OCI-LY1 (cell line): ENCODE measurements at regions not wholly inside any gene's neighbourhood (a gene's known extent, or its start where the extent isn't known, plus 50 kb on each side); places are given as distances from the start of the nearest gene placed in this dataset.

Experiments
- H2AFZ ChIP-seq: fragments of 200-600 bp; sonication (generic), shearing (Covaris generic); 2 replicates; pipeline ENCODE4 v1.6.0; 2014; ENCODE audit warnings: antibody characterized with exemption, mild to moderate bottlenecking, low read length
- H3F3A ChIP-seq: fragments of 200-600 bp; sonication (generic), shearing (Covaris generic); 2 replicates; pipeline ENCODE4 v1.6.0; 2014; ENCODE audit warnings: mild to moderate bottlenecking, antibody characterized with exemption, low read length, moderate library complexity; ENCODE audit not compliant: insufficient read depth
- H3K27ac ChIP-seq: fragments of 200-600 bp; sonication (generic); 2 replicates; pipeline ENCODE4 v1.5.1; 2014; ENCODE audit warnings: low read length, mixed run types, mild to moderate bottlenecking, low read depth; ENCODE audit not compliant: poor library complexity, severe bottlenecking
- H3K27me3 ChIP-seq: fragments of 200-600 bp; sonication (generic); 2 replicates; pipeline ENCODE4 v1.6.0; 2014; ENCODE audit warnings: antibody characterized with exemption, mild to moderate bottlenecking, low read length, moderate library complexity; ENCODE audit not compliant: insufficient read depth
- H3K36me3 ChIP-seq: fragments of 200-600 bp; sonication (generic); 2 replicates; pipeline ENCODE4 v1.6.1; 2014; ENCODE audit warnings: mild to moderate bottlenecking, antibody characterized with exemption, low read length, moderate library complexity, mixed read lengths; ENCODE audit not compliant: insufficient read depth
- H3K4me1 ChIP-seq: fragments of 200-600 bp; sonication (generic); 2 replicates; pipeline ENCODE4 v1.5.1; 2014; ENCODE audit warnings: mild to moderate bottlenecking, low read length, moderate library complexity; ENCODE audit not compliant: insufficient read depth, severe bottlenecking
- H3K4me2 ChIP-seq: fragments of 200-600 bp; sonication (generic), shearing (Covaris generic); 2 replicates; pipeline ENCODE4 v1.6.1; 2014; ENCODE audit warnings: low read length
- H3K4me3 ChIP-seq: fragments of 200-600 bp; sonication (generic); 2 replicates; pipeline ENCODE4 v1.5.1; 2014; ENCODE audit warnings: low read length, low read depth, mild to moderate bottlenecking, mixed read lengths; ENCODE audit not compliant: poor library complexity, severe bottlenecking
- H3K79me2 ChIP-seq: fragments of 200-600 bp; shearing (Covaris generic); 2 replicates; pipeline ENCODE4 v1.6.1; 2016; ENCODE audit warnings: mixed run types, low read length, mixed read lengths; ENCODE audit not compliant: insufficient read depth
- H3K9ac ChIP-seq: fragments of 200-600 bp; sonication (generic), shearing (Covaris generic); 2 replicates; pipeline ENCODE4 v1.6.1; 2014; ENCODE audit warnings: mild to moderate bottlenecking, low read length, mixed read lengths
- H3K9me2 ChIP-seq: fragments of 200-600 bp; sonication (generic), shearing (Covaris generic); 2 replicates; pipeline ENCODE4 v1.6.1; 2014; ENCODE audit warnings: low read depth, mild to moderate bottlenecking, low read length, mixed read lengths
- H3K9me3 ChIP-seq: fragments of 200-600 bp; shearing (Covaris generic); 2 replicates; pipeline ENCODE4 v1.6.1; 2014; ENCODE audit warnings: low read length, mixed read lengths
- H4K20me1 ChIP-seq: fragments of 200-600 bp; sonication (generic), shearing (Covaris generic); 2 replicates; pipeline ENCODE4 v1.6.0; 2016; ENCODE audit warnings: mild to moderate bottlenecking, low read length; ENCODE audit not compliant: insufficient read depth
- CTCF ChIP-seq: fragments of 200-600 bp; sonication (generic), shearing (Covaris generic); IDR thresholded peaks from 2 replicates; pipeline ENCODE4 v1.5.1; 2017; ENCODE audit warnings: mild to moderate bottlenecking, antibody characterized with exemption, low read length, moderate library complexity, mixed read lengths
- EZH2 ChIP-seq: fragments of 200-600 bp; sonication (generic), shearing (Covaris generic); IDR thresholded peaks from 2 replicates; pipeline ENCODE4 v1.8.0; 2017; ENCODE audit warnings: borderline replicate concordance, mixed run types, mild to moderate bottlenecking, antibody characterized with exemption, low read length, moderate library complexity, mixed read lengths

GRCh38 chr16:6495486-6496210 is 837.0 kb upstream of the RBFOX1 start:
- no peaks in the 10 kb centered on the region; the same call in 1 of the 2 replicates for H3K27me3 ChIP-seq
- H3K4me1 ChIP-seq = no peaks in the 10 kb centered on the region
- no peaks in the 10 kb centered on the region for H4K20me1 ChIP-seq
- no peaks in the 10 kb centered on the region for H3K9me3 ChIP-seq
- no peaks in the 10 kb centered on the region for H3F3A ChIP-seq
- H3K9me2 ChIP-seq = no peaks in the 10 kb centered on the region
- H3K4me3 ChIP-seq = no peak overlapping the region
- H3K27ac ChIP-seq = no peak overlapping the region
- H3K4me2 ChIP-seq = no peak overlapping the region
- no peak overlapping the region for H3K9ac ChIP-seq
- TF ChIP-seq CTCF (no peak), EZH2 (no peak)
- H3K36me3 ChIP-seq = no peaks in the 10 kb centered on the region
- no peaks in the 10 kb centered on the region for H3K79me2 ChIP-seq
- no peak overlapping the region for H2AFZ ChIP-seq

GRCh38 chr16:6494716-6495115 is 837.9 kb upstream of the RBFOX1 start:
- Histone ChIP-seq H3F3A (no peaks in the 10 kb centered on the region), H3K4me2 (no peak overlapping the region)
- TF ChIP-seq CTCF (no peak), EZH2 (no peak)

GRCh38 chr16:6493555-6493954 is 839.1 kb upstream of the RBFOX1 start:
- Histone ChIP-seq H3K4me2 (no peak overlapping the region), H4K20me1 (no peaks in the 10 kb centered on the region), H3K9me2 (no peaks in the 10 kb centered on the region), H3K4me1 (no peaks in the 10 kb centered on the region), H3F3A (no peaks in the 10 kb centered on the region), H3K27ac (no peak overlapping the region), H3K4me3 (no peak overlapping the region), H3K36me3 (no peaks in the 10 kb centered on the region), H3K79me2 (no peaks in the 10 kb centered on the region), H2AFZ (no peak overlapping the region), H3K9ac (no peak overlapping the region), H3K27me3 (no peaks in the 10 kb centered on the region; the same call in 1 of the 2 replicates), H3K9me3 (no peaks in the 10 kb centered on the region)
- TF ChIP-seq EZH2 (no peak), CTCF (no peak)

More at GRCh38 chr16:6494716-6495115, 837.9 kb upstream of the RBFOX1 start:
- Histone ChIP-seq H3K4me1 (no peaks in the 10 kb centered on the region), H2AFZ (no peak overlapping the region), H3K9me2 (no peaks in the 10 kb centered on the region), H3K27ac (no peak overlapping the region), H3K27me3 (no peaks in the 10 kb centered on the region; the same call in 1 of the 2 replicates), H3K4me3 (no peak overlapping the region), H3K79me2 (no peaks in the 10 kb centered on the region), H3K9me3 (no peaks in the 10 kb centered on the region), H3K36me3 (no peaks in the 10 kb centered on the region), H4K20me1 (no peaks in the 10 kb centered on the region), H3K9ac (no peak overlapping the region)
